Ureter (tissue), 1 donor: ENCODE measurements at regions not wholly inside any gene's neighbourhood (a gene's known extent, or its start where the extent isn't known, plus 50 kb on each side); places are given as distances from the start of the nearest gene placed in this dataset.

Experiments used
- DNase-seq: peaks from one replicate; pipeline ENCODE4 v3.0.0-alpha.2; 2020; ENCODE audit warnings: low spot score
- donor health status: DM: yes; HTN: yes; CAD: no.

- no peak for DNase-seq
Measured at GRCh38 chr3:6182476-6182875, 678.4 kb upstream of the GRM7 start.

DNA sequence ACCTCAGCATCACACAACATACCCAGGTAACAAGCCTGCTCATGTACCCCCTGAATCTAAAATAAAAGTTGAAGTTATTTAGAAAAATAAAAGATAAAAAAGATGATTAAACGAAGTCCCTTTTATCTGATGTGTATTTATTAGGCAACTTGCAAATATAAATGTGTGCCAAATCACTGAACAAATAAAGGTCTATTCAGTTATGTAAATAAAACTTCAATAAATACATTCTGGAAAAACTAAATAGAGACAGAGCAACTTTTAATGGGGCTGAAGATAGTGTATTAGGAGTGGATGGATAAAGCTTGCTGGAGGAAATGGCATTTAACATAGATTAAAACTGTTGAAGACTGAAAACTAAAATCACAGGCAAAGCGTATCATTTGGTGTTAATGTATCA lies 678.0 kb upstream of the GRM7 start:
- DNase-seq, result no peak

DNA sequence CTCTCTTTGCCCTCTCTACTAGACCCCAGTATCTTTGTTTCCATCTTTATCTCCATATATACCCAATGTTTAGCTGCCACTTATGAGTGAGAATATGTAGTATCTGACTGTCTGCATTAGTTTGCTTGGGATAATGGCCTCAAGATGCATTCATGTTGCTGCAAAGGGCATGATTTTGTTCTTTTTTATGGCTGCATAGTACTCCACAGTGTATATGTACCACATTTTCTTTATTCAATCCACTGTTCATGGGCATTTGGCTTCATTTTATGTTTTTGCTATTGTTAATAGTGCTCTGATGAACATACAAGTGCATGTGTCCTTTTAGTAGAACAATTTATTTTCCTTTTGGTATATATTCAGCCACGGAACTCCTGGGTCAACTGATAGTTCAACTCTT lies 671.5 kb upstream of the GRM7 start:
- no peak for DNase-seq

DNA sequence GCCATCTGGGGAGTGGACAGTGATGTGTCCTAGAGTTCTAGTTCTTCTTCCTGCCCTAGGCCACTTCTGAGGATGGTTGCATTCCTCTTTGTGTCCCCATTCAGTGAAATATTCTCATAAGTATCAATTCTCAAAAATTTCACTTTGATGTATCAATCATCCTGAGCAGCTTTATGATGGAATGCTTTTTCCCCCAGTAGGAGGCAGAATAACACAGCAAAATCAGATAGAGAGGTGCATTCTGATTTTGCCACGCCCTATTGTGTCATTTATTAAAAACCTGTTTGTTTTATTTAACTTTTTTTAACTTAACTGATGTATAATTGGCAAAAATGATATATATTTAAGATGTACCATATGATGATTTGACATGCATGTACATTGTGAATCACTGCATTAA lies 656.0 kb upstream of the GRM7 start:
- DNase-seq, result no peak

DNA sequence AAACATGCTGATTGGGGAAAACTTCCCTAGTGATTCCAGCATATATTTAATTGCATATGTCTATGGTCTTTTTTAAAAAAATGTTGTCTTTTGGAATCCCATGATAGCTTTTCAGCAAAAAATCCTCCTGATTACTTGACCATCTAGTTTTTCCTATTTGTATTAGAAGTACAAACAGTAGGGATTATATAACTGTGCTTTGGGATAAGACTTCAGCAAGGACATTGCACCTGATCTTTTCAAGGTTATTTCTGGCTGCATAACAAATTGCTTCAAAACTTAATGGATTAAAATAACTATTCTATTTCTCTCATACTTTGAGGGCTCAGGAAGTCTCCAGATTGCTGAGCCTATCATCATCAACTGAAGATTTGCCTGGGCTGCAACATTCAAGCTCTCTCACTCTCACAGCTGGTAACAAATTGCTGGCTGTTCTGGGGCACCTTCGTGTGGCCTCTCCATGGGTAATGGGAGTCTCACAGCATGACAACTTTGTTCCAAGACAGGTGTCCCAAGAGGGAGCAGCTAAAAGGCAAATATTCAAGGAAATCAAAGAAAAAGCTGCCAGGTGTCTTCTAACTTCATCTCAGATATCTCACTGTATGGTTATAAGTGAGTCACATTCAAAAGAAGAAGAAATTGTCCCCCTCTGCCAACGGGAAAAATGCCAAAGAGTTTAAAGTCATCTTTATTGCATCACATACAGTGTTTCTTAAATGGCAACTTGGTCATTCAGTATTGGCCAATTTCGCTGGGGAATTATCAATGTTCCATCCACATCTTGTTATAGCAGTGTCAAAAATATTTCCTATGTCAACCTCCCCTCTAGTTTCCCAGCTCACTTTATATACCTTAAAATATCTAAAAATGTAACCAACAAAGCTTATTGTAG lies 644.5 kb upstream of the GRM7 start:
- DNase-seq, result no peak

DNA sequence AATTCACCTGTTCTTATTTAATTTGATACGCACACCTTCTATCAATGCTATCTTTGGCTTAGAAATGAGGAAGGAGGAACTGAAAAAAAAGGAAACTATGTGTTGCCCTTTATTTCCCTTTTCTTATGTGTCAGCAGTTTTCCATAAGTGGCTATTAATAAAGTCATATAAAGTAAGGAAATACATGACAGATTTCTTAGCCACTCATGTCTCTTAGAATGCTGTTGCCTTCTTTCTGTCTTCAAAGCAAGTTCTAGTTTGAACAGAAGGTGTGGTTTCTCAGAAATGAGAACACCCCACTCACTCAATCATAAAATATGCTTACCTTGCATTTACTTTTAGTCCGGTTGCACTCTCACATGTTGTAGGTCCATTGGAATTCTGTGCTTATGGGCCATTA lies 640.5 kb upstream of the GRM7 start:
- DNase-seq, result no peak

DNA sequence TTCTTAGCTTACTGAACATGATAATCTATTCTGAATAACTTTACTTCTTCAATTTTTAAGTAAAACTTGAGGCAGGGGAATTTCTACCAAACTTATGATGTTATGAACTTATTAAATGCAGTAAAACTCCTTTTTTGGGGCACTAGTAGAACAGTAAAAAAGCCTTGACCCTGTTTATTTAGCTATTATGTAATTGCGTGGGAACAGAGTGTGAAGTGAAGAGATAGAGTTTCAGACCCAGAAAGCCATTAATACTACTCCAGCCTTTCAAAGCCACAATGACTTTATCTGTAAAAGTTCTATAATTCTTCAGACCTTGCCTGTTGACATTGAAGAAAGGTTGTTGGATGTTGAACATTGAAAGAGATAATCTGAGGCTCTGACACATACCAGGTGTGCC lies 638.8 kb upstream of the GRM7 start:
- no peak for DNase-seq

- DNase-seq, result no peak
Measured at GRCh38 chr3:6223572-6223971, 637.3 kb upstream of the GRM7 start.

DNA sequence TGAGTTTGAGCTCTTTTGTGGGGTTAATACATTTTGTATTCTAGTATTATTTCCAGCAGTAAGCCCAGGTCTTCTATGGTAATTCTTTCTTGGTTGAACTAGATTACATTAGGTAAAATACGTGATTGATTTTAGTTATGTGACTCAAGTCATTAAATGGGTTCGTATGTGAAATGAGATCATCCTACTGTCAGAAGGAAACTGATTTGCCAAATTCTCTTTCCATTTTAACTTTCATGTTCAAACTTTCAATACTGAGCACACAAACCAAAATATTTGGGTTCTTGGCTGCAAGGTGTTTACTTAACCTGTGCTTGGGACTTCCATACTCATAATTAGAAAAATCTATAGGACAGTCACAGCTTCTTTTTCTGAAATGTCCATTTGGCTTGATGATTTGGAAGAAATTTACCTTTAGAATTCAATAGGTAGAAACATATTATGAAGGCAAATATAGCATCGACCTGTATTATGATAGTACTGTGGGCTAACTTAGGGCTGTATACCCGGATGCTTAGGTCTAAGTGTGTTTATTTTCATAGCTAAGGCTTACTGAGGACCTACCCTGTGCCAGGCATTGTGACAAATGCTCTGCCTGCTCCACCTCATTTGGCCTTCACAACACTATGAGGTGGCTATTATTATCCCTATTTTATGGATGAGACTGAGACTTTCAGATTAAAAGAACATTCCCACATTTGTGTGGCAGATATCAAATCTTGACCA lies 631.8 kb upstream of the GRM7 start:
- no peak for DNase-seq

- DNase-seq, result no peak
Measured at GRCh38 chr3:6229778-6230410, 631.0 kb upstream of the GRM7 start.

DNA sequence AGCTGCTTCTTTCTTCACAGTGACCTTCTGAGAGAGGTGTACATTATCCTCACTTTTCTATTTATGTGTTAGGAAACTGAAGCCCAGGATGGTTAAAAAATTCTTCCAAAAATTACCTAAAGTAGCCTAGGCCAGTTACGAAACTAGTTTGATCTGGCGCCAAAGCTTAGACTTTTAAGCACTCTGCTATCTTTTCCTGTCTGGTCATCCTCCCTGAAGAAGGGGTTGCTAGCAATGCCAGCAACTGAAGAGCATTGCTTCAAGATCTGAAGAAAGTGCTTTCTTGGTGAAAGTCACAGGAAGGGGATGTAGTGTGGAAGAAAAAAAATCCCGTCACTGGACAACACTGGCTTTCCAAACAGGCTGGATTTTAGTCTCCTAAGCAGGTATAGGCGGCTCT lies 618.8 kb upstream of the GRM7 start:
- DNase-seq, result no peak

DNA sequence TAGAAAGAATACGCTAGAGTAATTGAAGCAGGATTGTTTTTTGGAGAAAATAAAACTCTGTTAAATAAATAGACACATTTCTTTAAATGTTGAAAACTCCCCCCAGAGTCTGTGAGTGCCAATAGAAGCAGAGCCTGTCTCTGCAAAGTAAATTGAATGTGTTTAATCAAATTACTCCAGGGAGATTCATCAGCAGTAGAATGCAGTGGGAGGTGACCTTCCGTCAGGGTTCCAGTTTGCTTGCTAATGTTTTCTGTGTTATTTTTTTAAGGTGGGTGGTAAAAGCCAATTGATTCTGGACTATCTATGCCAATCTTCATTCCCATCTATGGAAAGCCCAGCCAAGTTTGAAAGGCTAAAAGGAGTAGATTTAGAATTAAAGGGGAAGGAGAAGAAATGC lies 612.4 kb upstream of the GRM7 start:
- DNase-seq, result no peak

DNA sequence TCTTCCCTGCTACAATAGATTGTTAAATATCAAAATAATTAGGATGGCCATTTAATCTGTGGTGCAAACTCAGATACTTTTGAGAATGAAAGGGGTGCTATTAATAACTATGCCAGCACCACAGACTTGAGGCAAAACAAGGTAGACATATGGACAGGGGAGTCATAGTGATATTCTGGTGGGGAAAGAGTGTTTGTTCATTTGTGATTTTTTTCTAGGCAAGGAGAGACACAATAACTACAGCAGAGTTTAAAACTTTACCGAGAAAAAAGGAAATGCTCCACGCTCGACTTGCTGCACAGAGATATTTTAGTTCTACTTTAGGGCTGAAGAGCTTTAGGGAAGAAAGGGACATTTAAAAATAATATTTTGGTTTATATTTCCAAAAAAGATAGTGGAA lies 611.2 kb upstream of the GRM7 start:
- no peak for DNase-seq

DNA sequence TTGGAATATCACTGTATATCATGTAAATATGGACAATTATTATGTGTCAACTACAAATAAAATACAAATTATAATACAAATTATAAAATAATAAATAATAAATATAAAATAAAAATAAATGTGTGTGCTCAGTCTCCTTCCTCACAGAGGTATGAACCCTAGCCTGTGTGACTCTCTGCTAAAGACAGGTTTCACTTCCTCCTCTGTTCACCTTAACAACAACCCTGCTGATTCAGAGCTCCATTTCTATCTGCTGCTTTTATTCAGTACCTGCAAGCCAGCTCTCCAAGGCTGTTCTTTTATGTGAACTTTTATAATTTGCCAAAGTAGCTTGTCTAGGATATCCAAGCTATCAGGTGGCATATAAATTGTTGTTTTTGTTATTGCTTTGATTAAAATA lies 610.7 kb upstream of the GRM7 start:
- DNase-seq, result no peak

DNA sequence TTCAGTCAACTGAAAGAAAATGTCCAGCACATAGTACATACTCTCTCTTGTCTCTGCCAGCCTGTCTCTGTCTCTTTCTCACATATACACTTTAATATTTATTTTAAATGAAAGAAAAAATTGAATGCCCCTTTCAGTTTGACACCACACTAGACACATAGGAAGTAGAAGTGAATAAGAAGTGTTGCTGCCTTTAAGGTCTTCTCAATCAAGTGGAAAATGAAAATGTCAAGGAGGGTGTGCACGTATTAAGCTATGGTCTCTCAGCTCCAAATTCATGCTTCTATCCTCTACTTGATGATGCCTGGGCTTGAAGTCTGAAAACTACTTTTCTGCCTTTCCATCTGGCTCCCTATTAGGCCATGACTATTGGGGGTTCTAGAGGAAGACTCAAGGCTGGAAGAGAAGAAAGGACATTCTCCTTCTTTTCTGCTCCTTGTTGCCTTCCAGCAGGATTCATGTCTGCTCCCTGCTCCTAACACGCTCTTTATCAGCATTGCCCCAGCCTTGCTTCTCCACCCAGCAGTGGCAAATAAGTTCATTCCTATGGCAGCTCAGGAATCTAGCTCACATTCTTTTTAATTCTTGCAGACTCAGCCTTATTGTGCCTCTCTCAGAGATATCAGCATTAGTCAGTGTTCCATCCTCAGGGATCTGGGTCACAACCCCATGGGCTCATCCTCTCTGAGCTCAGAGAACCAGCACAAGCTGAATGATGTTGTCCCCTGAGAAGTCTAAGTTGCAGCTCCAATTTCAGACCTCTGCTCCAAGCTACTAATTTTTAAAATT lies 609.1 kb upstream of the GRM7 start:
- no peak for DNase-seq

GRCh38 chr3:6254490-6254889 lies 606.4 kb upstream of the GRM7 start:
- DNase-seq, result no peak

DNA sequence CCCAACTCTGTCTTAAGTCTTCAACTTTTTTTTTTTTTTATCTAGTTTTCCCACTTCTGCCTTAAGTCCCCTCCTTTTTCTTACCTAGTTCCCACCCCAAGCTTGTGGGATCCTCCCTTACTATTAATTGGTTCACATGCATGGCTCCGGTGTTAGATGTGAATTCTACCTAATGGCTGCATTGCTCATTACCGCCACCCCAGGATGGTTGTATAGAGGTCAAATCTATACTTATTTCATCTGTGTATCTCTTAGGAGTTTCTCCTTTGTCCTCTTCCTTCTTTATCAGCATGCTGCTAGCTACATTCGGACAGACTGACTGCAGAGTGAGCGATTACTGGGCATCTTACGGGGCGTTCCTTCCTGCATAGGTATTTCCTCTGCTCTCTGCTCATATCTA lies 605.7 kb upstream of the GRM7 start:
- no peak for DNase-seq

DNA sequence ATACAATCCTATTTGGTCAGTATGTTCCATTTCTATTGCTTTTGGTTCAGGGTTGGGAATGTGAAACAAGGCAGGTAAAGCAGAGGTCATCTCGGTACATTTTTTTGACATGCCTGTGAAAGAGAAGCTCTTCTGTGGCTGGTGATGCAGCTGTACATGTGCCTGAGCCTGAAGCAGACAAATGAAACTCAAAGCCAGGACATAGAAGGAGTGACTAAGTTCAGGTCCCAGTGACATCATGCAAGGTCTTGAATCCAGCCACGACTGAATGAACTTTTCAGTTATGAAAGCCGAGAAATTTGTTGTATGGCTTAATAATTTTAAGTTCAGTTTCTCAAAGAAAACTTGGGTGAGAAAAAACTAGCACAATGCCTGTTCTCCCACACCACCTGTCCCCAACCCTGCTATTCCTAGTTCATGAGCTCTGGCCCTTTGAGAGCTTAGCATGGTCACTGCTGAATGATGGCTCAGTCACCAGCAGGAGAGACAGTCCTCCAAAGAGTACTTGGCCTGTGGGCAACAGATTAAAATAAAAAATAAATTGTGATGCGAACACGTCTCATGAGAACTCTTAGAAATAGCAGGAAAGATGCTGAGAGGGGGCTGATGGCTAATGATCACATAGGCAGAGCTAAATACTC lies 600.2 kb upstream of the GRM7 start:
- DNase-seq, result no peak

- no peak for DNase-seq
Measured at GRCh38 chr3:6262010-6262409, 598.9 kb upstream of the GRM7 start.

GRCh38 chr3:6264036-6264435 lies 596.9 kb upstream of the GRM7 start:
- no peak for DNase-seq

DNA sequence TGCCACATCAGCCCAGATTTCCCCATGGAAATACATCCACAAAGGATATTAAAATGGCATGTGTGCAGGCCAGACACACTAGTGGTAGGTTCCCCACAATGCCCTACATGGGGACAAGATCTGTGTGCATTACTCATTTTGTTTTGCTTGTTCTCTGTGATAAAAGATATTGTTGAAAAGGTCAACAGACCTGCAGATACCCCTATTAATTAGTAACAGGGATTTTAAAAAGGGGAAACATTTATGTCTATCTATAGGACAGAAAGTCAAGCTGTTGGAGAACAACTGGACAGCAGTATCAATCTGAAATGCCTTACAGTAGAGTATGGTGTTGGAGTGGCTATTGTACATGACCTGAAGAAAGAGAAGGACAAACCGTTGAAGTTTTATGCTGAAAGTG lies 596.0 kb upstream of the GRM7 start:
- no peak for DNase-seq

DNA sequence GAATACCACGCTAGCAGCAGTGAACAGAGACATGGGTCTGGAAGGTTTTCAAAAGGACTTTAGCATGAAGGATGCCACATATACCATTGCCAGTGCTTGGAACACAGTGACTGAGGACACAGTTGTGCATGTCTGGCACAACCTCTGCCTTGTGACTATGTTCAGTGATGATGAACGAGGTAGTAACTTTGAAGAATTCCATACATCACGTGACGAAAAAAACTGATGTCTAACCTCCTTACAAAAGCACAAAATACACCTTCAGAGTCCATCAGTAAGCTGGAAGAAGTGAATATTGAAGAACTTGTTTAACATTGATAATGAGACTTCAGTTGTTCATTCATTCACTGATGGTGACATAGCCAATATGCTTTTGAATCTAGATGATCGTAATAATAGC lies 594.8 kb upstream of the GRM7 start:
- no peak for DNase-seq
